Neural cell (in vitro differentiated cells): ENCODE measurements at regions not wholly inside any gene's neighbourhood (a gene's known extent, or its start where the extent isn't known, plus 50 kb on each side); places are given as distances from the start of the nearest gene placed in this dataset.

Source experiments
- H2AFZ ChIP-seq: fragments of 200-600, 300-800 bp; sonication (generic), shearing (Covaris generic); 2 replicates; pipeline ENCODE4 v1.6.0; 2014; ENCODE audit warnings: low read depth, mild to moderate bottlenecking, antibody characterized with exemption, low read length, moderate library complexity
- H3F3A ChIP-seq: fragments of 200-600 bp; shearing (Covaris generic); 2 replicates; pipeline ENCODE4 v1.6.1; 2016; ENCODE audit warnings: mild to moderate bottlenecking, moderate library complexity, mixed read lengths, antibody characterized with exemption, low read length; ENCODE audit not compliant: insufficient read depth, poor library complexity, severe bottlenecking
- H3K27ac ChIP-seq: fragments of 200-600, 300-800 bp; sonication (generic), shearing (Covaris generic); 2 replicates; pipeline ENCODE4 v1.5.1; 2014; ENCODE audit warnings: mild to moderate bottlenecking, low read length, moderate library complexity
- H3K27me3 ChIP-seq: fragments of 300-800, 200-600 bp; sonication (generic), shearing (Covaris generic); 2 replicates; pipeline ENCODE4 v1.6.0; 2014; ENCODE audit warnings: mild to moderate bottlenecking, low read depth, low read length, moderate library complexity; ENCODE audit not compliant: insufficient read depth
- H3K36me3 ChIP-seq: fragments of 300-800, 200-600 bp; sonication (generic), shearing (Covaris generic); 2 replicates; pipeline ENCODE4 v1.5.1; 2014; ENCODE audit warnings: mild to moderate bottlenecking, antibody characterized with exemption, low read length, moderate library complexity; ENCODE audit not compliant: insufficient read depth
- H3K4me2 ChIP-seq: fragments of 300-800, 200-600 bp; sonication (generic), shearing (Covaris generic); 2 replicates; pipeline ENCODE4 v1.6.0; 2014; ENCODE audit warnings: mild to moderate bottlenecking, low read length
- H3K4me3 ChIP-seq: fragments of 300-800, 200-600 bp; sonication (generic), shearing (Covaris generic); 2 replicates; pipeline ENCODE4 v1.5.1; 2014; ENCODE audit warnings: mild to moderate bottlenecking, low read length, moderate library complexity
- H3K79me2 ChIP-seq: fragments of 200-600 bp; shearing (Covaris generic); replicated peaks from 2 replicates; pipeline ENCODE4 v1.6.0; 2014; ENCODE audit warnings: mild to moderate bottlenecking, low read length, moderate library complexity; ENCODE audit not compliant: insufficient read depth
- H3K9ac ChIP-seq: fragments of 300-800, 200-600 bp; sonication (generic), shearing (Covaris generic); 2 replicates; pipeline ENCODE4 v1.6.1; 2016; ENCODE audit warnings: mild to moderate bottlenecking, low read length, mixed read lengths
- H3K9me2 ChIP-seq: fragments of 200-600 bp; shearing (Covaris generic); 2 replicates; pipeline ENCODE4 v1.6.1; 2016; ENCODE audit warnings: mild to moderate bottlenecking, low read length, mixed read lengths; ENCODE audit not compliant: insufficient read depth
- H3K9me3 ChIP-seq: fragments of 200-600, 300-800 bp; sonication (generic), shearing (Covaris generic); 2 replicates; pipeline ENCODE4 v1.6.1; 2016; ENCODE audit warnings: mild to moderate bottlenecking, mixed run types, low read length, moderate library complexity, mixed read lengths
- H4K20me1 ChIP-seq: fragments of 200-600 bp; shearing (Covaris generic); 2 replicates; pipeline ENCODE4 v1.6.1; 2016; ENCODE audit warnings: mild to moderate bottlenecking, mixed run types; ENCODE audit not compliant: insufficient read depth
- CTCF ChIP-seq: fragments of 450-650 bp; IDR thresholded peaks from 2 replicates; pipeline ENCODE4 v1.5.1; 2014; ENCODE audit warnings: antibody characterized with exemption, mild to moderate bottlenecking, moderate library complexity; ENCODE audit not compliant: poor library complexity, severe bottlenecking
- EP300 ChIP-seq: fragments of 450-650 bp; conservative IDR thresholded peaks from 2 replicates; pipeline ENCODE4 v1.6.1; 2014; ENCODE audit warnings: antibody characterized with exemption, mild to moderate bottlenecking, moderate library complexity; ENCODE audit not compliant: poor library complexity, severe bottlenecking
- EZH2 ChIP-seq: fragments of 200-600, 300-800 bp; shearing (Covaris generic), sonication (generic); IDR thresholded peaks from 2 replicates; pipeline ENCODE4 v1.6.1; 2014; ENCODE audit warnings: antibody characterized with exemption, low read length, borderline replicate concordance, mild to moderate bottlenecking; ENCODE audit not compliant: insufficient read depth, poor library complexity, severe bottlenecking
- MXI1 ChIP-seq: fragments of 450-650 bp; conservative IDR thresholded peaks from 2 replicates; pipeline ENCODE4 v1.6.1; 2014; ENCODE audit warnings: antibody characterized with exemption, mild to moderate bottlenecking; ENCODE audit not compliant: poor library complexity, severe bottlenecking
- POLR2AphosphoS5 ChIP-seq: IDR thresholded peaks from 2 replicates; pipeline ENCODE4 v1.6.1; 2012
- RAD21 ChIP-seq: fragments of 450-650 bp; conservative IDR thresholded peaks from 2 replicates; pipeline ENCODE4 v1.6.1; 2014; ENCODE audit warnings: antibody characterized with exemption, mild to moderate bottlenecking, moderate library complexity
- REST ChIP-seq: IDR thresholded peaks from 2 replicates; pipeline ENCODE4 v1.6.1; 2012; ENCODE audit warnings: borderline replicate concordance
- SMC3 ChIP-seq: fragments of 450-650 bp; conservative IDR thresholded peaks from 2 replicates; pipeline ENCODE4 v1.6.1; 2014; ENCODE audit warnings: antibody characterized with exemption, mild to moderate bottlenecking, moderate library complexity; ENCODE audit not compliant: poor library complexity
- TAF1 ChIP-seq: IDR thresholded peaks from 2 replicates; pipeline ENCODE4 v1.6.1; 2012; ENCODE audit warnings: low read depth

- Histone ChIP-seq H3K9ac (peak overlapping the region; percentile 32), H3K27me3 (no peaks in the 10 kb centered on the region), H3K4me2 (no peak overlapping the region), H3K79me2 (no peaks in the 10 kb centered on the region), H2AFZ (no peak overlapping the region), H3K36me3 (no peaks in the 10 kb centered on the region), H3K27ac (peak overlapping the region; percentile 26), H3F3A (no peaks in the 10 kb centered on the region), H3K9me2 (no peaks in the 10 kb centered on the region), H3K4me3 (peak overlapping the region; percentile 7), H4K20me1 (no peaks in the 10 kb centered on the region), H3K9me3 (no peaks in the 10 kb centered on the region)
- TF ChIP-seq RAD21: no peak
- peak; percentile 13 for TF ChIP-seq POLR2AphosphoS5
- TF ChIP-seq EZH2: no peak
- TF ChIP-seq REST: no peak
- peak; percentile 5 for TF ChIP-seq CTCF
Measured at GRCh38 chr3:72093992-72094334, 309.0 kb upstream of the PROK2 start.

- Histone ChIP-seq H3F3A (no peaks in the 10 kb centered on the region), H3K27ac (peak overlapping the region; percentile 26), H3K4me3 (peak overlapping the region; percentile 7), H3K9me3 (no peaks in the 10 kb centered on the region), H2AFZ (no peak overlapping the region), H4K20me1 (no peaks in the 10 kb centered on the region), H3K9me2 (no peaks in the 10 kb centered on the region), H3K27me3 (no peaks in the 10 kb centered on the region), H3K4me2 (no peak overlapping the region), H3K9ac (peak overlapping the region; percentile 32), H3K36me3 (no peaks in the 10 kb centered on the region), H3K79me2 (no peaks in the 10 kb centered on the region)
- TF ChIP-seq POLR2AphosphoS5: no peak
- peak; percentile 14 for TF ChIP-seq CTCF
Measured at GRCh38 chr3:72093270-72093991, 308.5 kb upstream of the PROK2 start.

GRCh38 chr3:72092778-72093177 is 307.8 kb upstream of the PROK2 start:
- H3K27ac ChIP-seq: no peak overlapping the region
- H2AFZ ChIP-seq: no peak overlapping the region
- no peaks in the 10 kb centered on the region for H3K9me3 ChIP-seq
- H3K4me3 ChIP-seq: no peak overlapping the region
- H3K4me2 ChIP-seq: no peak overlapping the region
- H3F3A ChIP-seq: no peaks in the 10 kb centered on the region
- no peaks in the 10 kb centered on the region for H3K79me2 ChIP-seq
- H4K20me1 ChIP-seq: no peaks in the 10 kb centered on the region
- no peak overlapping the region for H3K9ac ChIP-seq
- no peaks in the 10 kb centered on the region for H3K36me3 ChIP-seq
- no peaks in the 10 kb centered on the region for H3K9me2 ChIP-seq
- H3K27me3 ChIP-seq: no peaks in the 10 kb centered on the region
- no peak for TF ChIP-seq TAF1
- TF ChIP-seq EZH2: no peak
- TF ChIP-seq MXI1: no peak
- no peak for TF ChIP-seq SMC3
- no peak for TF ChIP-seq RAD21
- TF ChIP-seq EP300: no peak
- TF ChIP-seq CTCF: no peak
- no peak for TF ChIP-seq POLR2AphosphoS5
